Mesothelial cell of epicardium (in vitro differentiated cells): ENCODE measurements at regions not wholly inside any gene's neighbourhood (a gene's known extent, or its start where the extent isn't known, plus 50 kb on each side); places are given as distances from the start of the nearest gene placed in this dataset.

Source experiments
- DNase-seq, 2 experiments: peaks; one replicate each; pipeline ENCODE4 v3.0.0; 2021; ENCODE audit warnings: low spot score in 2 of 2; ENCODE audit not compliant: unreplicated experiment in 2 of 2
- H3K27ac Mint-ChIP-seq: 2 replicates; pipeline ENCODE4 v1.8.0; 2021; ENCODE audit warnings: mixed read lengths
- H3K27me3 Mint-ChIP-seq: 2 replicates; pipeline ENCODE4 v1.8.0; 2021; ENCODE audit warnings: low read depth, mixed read lengths
- H3K36me3 Mint-ChIP-seq: 2 replicates; pipeline ENCODE4 v1.8.0; 2021; ENCODE audit warnings: mixed read lengths
- H3K4me1 Mint-ChIP-seq: 2 replicates; pipeline ENCODE4 v1.8.0; 2021; ENCODE audit warnings: mixed read lengths
- H3K4me3 Mint-ChIP-seq: 2 replicates; pipeline ENCODE4 v1.8.0; 2021; ENCODE audit warnings: mild to moderate bottlenecking, moderate library complexity, mixed read lengths
- H3K9me3 Mint-ChIP-seq: 2 replicates; pipeline ENCODE4 v1.8.0; 2021; ENCODE audit warnings: mixed read lengths
- TF ChIP-seq, protein P1 (sequence below): fragments of 200-600 bp; sonication (generic); IDR thresholded peaks from one replicate; pipeline ENCODE4 v1.5.0; 2021; ENCODE audit warnings: antibody characterized with exemption; ENCODE audit not compliant: unreplicated experiment

DNA sequence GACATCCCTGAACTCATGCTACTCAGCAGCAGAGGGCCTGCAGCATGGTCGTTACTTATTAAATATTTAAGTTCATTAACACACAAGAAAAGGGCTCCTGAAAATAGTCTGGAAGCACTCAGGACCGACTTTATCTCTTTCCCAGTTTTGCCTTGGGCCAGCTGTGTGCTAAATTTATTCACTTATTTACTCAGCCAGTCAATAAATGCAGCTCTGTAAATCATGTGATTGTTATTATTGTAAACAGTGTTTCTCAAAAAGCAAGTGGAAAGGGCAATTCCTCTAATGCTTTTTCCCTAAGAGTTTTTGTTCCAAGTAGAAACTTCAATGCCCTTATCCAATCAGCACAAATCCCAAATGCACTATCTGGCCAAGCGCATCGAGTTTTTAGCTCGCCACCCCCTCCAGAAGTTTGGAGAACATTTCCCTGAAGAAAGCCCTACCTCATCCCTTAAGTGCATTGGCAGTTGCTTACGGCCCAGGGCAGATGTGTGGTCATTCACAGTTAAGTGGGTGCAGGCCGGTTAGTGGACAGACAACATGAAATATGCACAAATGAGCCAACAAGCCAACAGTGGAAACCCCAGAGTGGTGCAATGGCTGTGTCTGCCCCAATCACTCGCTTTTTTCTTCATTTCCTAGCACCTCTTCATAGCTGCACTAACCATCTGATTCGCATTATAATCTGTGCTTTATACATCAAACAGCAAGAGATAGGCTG, 125.8 kb downstream of the SMIM20 start:
- Mint-ChIP-seq H3K4me1 (no peaks in the 10 kb centered on the region), H3K36me3 (no peaks in the 10 kb centered on the region), H3K27ac (no peak overlapping the region), H3K9me3 (no peaks in the 10 kb centered on the region), H3K27me3 (peaks cover 21% of the 10 kb centered on the region), H3K4me3 (no peak overlapping the region)
- TF ChIP-seq, protein P1, sequence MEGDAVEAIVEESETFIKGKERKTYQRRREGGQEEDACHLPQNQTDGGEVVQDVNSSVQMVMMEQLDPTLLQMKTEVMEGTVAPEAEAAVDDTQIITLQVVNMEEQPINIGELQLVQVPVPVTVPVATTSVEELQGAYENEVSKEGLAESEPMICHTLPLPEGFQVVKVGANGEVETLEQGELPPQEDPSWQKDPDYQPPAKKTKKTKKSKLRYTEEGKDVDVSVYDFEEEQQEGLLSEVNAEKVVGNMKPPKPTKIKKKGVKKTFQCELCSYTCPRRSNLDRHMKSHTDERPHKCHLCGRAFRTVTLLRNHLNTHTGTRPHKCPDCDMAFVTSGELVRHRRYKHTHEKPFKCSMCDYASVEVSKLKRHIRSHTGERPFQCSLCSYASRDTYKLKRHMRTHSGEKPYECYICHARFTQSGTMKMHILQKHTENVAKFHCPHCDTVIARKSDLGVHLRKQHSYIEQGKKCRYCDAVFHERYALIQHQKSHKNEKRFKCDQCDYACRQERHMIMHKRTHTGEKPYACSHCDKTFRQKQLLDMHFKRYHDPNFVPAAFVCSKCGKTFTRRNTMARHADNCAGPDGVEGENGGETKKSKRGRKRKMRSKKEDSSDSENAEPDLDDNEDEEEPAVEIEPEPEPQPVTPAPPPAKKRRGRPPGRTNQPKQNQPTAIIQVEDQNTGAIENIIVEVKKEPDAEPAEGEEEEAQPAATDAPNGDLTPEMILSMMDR = no peak
- no peak for DNase-seq

DNA sequence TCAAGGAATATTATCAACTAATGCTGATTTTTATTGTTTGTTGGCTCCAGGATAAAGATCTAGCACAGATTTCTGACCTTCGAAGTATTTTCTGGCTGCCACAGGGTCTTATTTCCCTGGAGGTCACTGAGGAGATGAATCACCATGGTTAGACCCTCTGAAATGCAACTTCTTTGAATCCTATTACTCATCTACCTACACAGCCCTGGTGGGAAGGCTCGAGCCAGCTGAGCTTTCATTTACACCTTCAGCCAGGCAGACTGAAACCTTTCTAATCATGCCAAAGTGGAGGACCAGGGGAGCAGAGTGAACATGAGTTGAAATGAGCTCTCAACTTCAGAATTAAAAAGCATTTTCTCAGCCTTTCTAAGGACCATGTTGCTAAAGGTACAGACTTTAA, 130.5 kb downstream of the SMIM20 start:
- H3K36me3 Mint-ChIP-seq = peaks cover 3% of the 10 kb centered on the region
- H3K9me3 Mint-ChIP-seq = peaks cover 6% of the 10 kb centered on the region
- no peak overlapping the region for H3K27ac Mint-ChIP-seq

GRCh38 chr4:26044983-26045382, 131.0 kb downstream of the SMIM20 start:
- peaks cover 8% of the 10 kb centered on the region for H3K4me1 Mint-ChIP-seq
- no peak overlapping the region for H3K4me3 Mint-ChIP-seq
- H3K27me3 Mint-ChIP-seq = peaks cover 6% of the 10 kb centered on the region
- no peak for DNase-seq
- no peak overlapping the region for H3K27ac Mint-ChIP-seq
- H3K9me3 Mint-ChIP-seq = peaks cover 6% of the 10 kb centered on the region
- TF ChIP-seq, protein P1 = no peak
- H3K36me3 Mint-ChIP-seq = peaks cover 3% of the 10 kb centered on the region

More for the DNA sequence above, 130.5 kb downstream of the SMIM20 start:
- Mint-ChIP-seq H3K4me1 (peaks cover 8% of the 10 kb centered on the region), H3K4me3 (no peak overlapping the region), H3K27me3 (peaks cover 6% of the 10 kb centered on the region)
- DNase-seq = no peak
- TF ChIP-seq, protein P1 = no peak

DNA sequence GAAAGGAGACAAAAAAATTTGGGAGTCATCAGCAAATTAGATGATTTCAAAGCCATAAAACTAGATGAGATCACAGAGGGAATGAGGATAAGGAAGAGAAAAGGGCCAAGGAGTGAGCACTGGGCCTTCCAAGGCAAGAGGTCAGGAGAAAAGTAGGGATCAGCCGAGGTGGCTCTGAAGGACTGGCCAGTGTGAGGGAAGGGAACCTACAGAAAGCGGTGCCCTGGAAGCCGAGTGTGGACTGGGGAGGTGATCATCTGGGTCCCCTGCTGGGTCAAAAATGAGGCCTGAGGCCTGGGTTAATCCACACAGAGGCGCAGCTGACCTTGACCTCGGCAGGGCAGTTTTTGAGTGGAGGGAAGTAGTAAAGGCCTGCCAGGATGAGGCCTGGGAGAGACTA, 133.8 kb downstream of the SMIM20 start:
- Mint-ChIP-seq H3K27ac (no peak overlapping the region), H3K27me3 (no peaks in the 10 kb centered on the region), H3K9me3 (peaks cover 6% of the 10 kb centered on the region), H3K4me1 (peaks cover 13% of the 10 kb centered on the region), H3K36me3 (peaks cover 3% of the 10 kb centered on the region), H3K4me3 (no peak overlapping the region)
- TF ChIP-seq, protein P1 = no peak
- DNase-seq = no peak

DNA sequence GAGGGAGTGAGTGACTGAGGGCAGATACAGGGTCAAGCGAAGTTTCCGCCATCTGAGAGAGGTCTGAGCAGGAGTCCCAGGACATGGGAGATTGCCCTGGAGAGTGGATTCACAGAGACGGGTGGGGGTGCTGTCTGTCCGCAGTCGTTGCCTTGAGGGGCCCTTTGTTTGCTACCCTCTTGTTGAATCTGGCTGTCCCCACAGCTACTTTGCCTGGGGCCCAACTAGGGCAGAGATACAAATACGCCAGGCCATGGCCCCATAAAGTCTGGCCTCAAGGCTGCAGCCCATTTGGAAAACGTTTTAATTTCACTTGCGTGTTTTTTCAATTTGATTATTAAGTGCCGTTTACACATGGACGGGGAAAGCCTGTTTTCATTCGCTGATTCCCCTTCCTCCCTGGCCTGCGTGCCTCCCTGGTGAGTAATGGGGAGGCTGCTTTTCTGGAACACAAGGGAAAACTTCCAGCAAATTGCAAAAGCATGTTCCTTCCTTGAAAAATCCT, 134.4 kb downstream of the SMIM20 start:
- no peak for DNase-seq
- Mint-ChIP-seq H3K4me3 (no peak overlapping the region), H3K27me3 (no peaks in the 10 kb centered on the region), H3K9me3 (peaks cover 6% of the 10 kb centered on the region), H3K36me3 (peaks cover 3% of the 10 kb centered on the region), H3K27ac (peak overlapping the region; percentile 81), H3K4me1 (peaks cover 13% of the 10 kb centered on the region)
- TF ChIP-seq, protein P1 = no peak
